SU-DHL-6 (cell line): ENCODE measurements at regions not wholly inside any gene's neighbourhood (a gene's known extent, or its start where the extent isn't known, plus 50 kb on each side); places are given as distances from the start of the nearest gene placed in this dataset.

Experiments used
- H2AFZ ChIP-seq: fragments of 200-600 bp; sonication (generic); 2 replicates; pipeline ENCODE4 v1.6.1; 2014; ENCODE audit warnings: low read depth, mild to moderate bottlenecking, moderate library complexity, mixed read lengths, antibody characterized with exemption, low read length; ENCODE audit not compliant: severe bottlenecking
- H3F3A ChIP-seq: fragments of 200-600 bp; shearing (Covaris generic); 2 replicates; pipeline ENCODE4 v1.6.0; 2016; ENCODE audit warnings: antibody characterized with exemption, mild to moderate bottlenecking; ENCODE audit not compliant: insufficient read depth
- H3K27ac ChIP-seq: fragments of 200-600 bp; sonication (generic); 2 replicates; pipeline ENCODE4 v1.5.1; 2016; ENCODE audit warnings: low read depth, mild to moderate bottlenecking, low read length, moderate library complexity, mixed read lengths
- H3K27me3 ChIP-seq: fragments of 200-600 bp; sonication (generic), shearing (Covaris generic); 2 replicates; pipeline ENCODE4 v1.6.0; 2014; ENCODE audit warnings: mild to moderate bottlenecking, low read length
- H3K36me3 ChIP-seq: fragments of 200-600 bp; sonication (generic); 2 replicates; pipeline ENCODE4 v1.6.1; 2014; ENCODE audit warnings: mild to moderate bottlenecking, low read length, mixed read lengths
- H3K4me2 ChIP-seq: fragments of 300-600, 200-600 bp; shearing (Covaris generic), sonication (generic); 2 replicates; pipeline ENCODE4 v1.6.0; 2014; ENCODE audit warnings: low read length, low read depth, mild to moderate bottlenecking; ENCODE audit not compliant: poor library complexity, severe bottlenecking
- H3K4me3 ChIP-seq: fragments of 200-600 bp; sonication (generic); 2 replicates; pipeline ENCODE4 v1.5.1; 2014; ENCODE audit warnings: antibody characterized with exemption, low read length, mild to moderate bottlenecking, mixed read lengths; ENCODE audit not compliant: insufficient read depth, poor library complexity, severe bottlenecking
- H3K79me2 ChIP-seq: fragments of 200-600 bp; sonication (generic); 2 replicates; pipeline ENCODE4 v1.6.1; 2014; ENCODE audit warnings: mild to moderate bottlenecking, low read length, moderate library complexity; ENCODE audit not compliant: insufficient read depth
- H3K9ac ChIP-seq: fragments of 200-600 bp; sonication (generic); 2 replicates; pipeline ENCODE4 v1.7.0; 2014; ENCODE audit warnings: mild to moderate bottlenecking, low read length
- H3K9me2 ChIP-seq: fragments of 200-600 bp; sonication (generic); replicated peaks from 2 replicates; pipeline ENCODE4 v1.6.1; 2014; ENCODE audit warnings: low read length; ENCODE audit not compliant: insufficient read depth
- H3K9me3 ChIP-seq: fragments of 200-600 bp; sonication (generic); 2 replicates; pipeline ENCODE4 v1.6.1; 2014; ENCODE audit warnings: low read length, mixed read lengths; ENCODE audit not compliant: insufficient read depth
- H4K20me1 ChIP-seq: fragments of 200-600 bp; sonication (generic); 2 replicates; pipeline ENCODE4 v1.6.1; 2014; ENCODE audit warnings: low read depth, mild to moderate bottlenecking, antibody characterized with exemption, low read length, moderate library complexity, mixed read lengths
- CTCF ChIP-seq: fragments of 200-600 bp; sonication (generic); IDR thresholded peaks from one replicate; pipeline ENCODE4 v1.5.1; 2017; ENCODE audit warnings: antibody characterized with exemption, mild to moderate bottlenecking, low read length, moderate library complexity; ENCODE audit not compliant: insufficient read depth, poor library complexity, severe bottlenecking
- EZH2phosphoT487 ChIP-seq: fragments of 200-600 bp; sonication (generic), shearing (Covaris generic); conservative IDR thresholded peaks from 2 replicates; pipeline ENCODE4 v1.6.1; 2018; ENCODE audit warnings: mild to moderate bottlenecking, antibody characterized with exemption, low read length, moderate library complexity, mixed read lengths

GRCh38 chr7:68434857-68435256 lies 1163.4 kb upstream of the AUTS2 start:
- Histone ChIP-seq H3K4me3 (no peak overlapping the region), H3K27me3 (no peaks in the 10 kb centered on the region), H3K9me2 (no peaks in the 10 kb centered on the region), H3K4me2 (no peak overlapping the region), H4K20me1 (no peaks in the 10 kb centered on the region), H3F3A (no peaks in the 10 kb centered on the region), H3K36me3 (no peaks in the 10 kb centered on the region), H3K79me2 (no peaks in the 10 kb centered on the region), H2AFZ (no peak overlapping the region), H3K9ac (no peak overlapping the region), H3K27ac (no peak overlapping the region), H3K9me3 (peaks cover 22% of the 10 kb centered on the region; the same call in 1 of the 2 replicates)
- TF ChIP-seq CTCF (no peak), EZH2phosphoT487 (no peak)

GRCh38 chr7:68438016-68438415 lies 1160.3 kb upstream of the AUTS2 start:
- H3K9me3 ChIP-seq, result peaks cover 22% of the 10 kb centered on the region; the same call in 1 of the 2 replicates
- H2AFZ ChIP-seq, result no peak overlapping the region
- TF ChIP-seq EZH2phosphoT487 (no peak), CTCF (no peak)
- no peaks in the 10 kb centered on the region for H3K79me2 ChIP-seq
- no peak overlapping the region for H3K4me2 ChIP-seq
- no peaks in the 10 kb centered on the region for H3F3A ChIP-seq
- no peak overlapping the region for H3K27ac ChIP-seq
- H3K4me3 ChIP-seq, result no peak overlapping the region
- no peak overlapping the region for H3K9ac ChIP-seq
- no peaks in the 10 kb centered on the region for H3K9me2 ChIP-seq
- H4K20me1 ChIP-seq, result no peaks in the 10 kb centered on the region
- no peaks in the 10 kb centered on the region for H3K36me3 ChIP-seq
- no peaks in the 10 kb centered on the region for H3K27me3 ChIP-seq

GRCh38 chr7:68438811-68439210 lies 1159.5 kb upstream of the AUTS2 start:
- H3F3A ChIP-seq, result no peaks in the 10 kb centered on the region
- no peaks in the 10 kb centered on the region for H3K9me2 ChIP-seq
- H3K9me3 ChIP-seq, result peaks cover 22% of the 10 kb centered on the region; the same call in 1 of the 2 replicates
- H2AFZ ChIP-seq, result no peak overlapping the region
- H4K20me1 ChIP-seq, result no peaks in the 10 kb centered on the region
- no peak for TF ChIP-seq EZH2phosphoT487
- no peak for TF ChIP-seq CTCF
- H3K9ac ChIP-seq, result no peak overlapping the region
- H3K36me3 ChIP-seq, result no peaks in the 10 kb centered on the region
- no peaks in the 10 kb centered on the region for H3K79me2 ChIP-seq
- no peaks in the 10 kb centered on the region for H3K27me3 ChIP-seq
- H3K27ac ChIP-seq, result no peak overlapping the region
- H3K4me3 ChIP-seq, result no peak overlapping the region
- no peak overlapping the region for H3K4me2 ChIP-seq

- Histone ChIP-seq H3K9me2 (0 out of 2 replicates have a peak, but pooled peaks cover 3% of the 10 kb centered on the region), H2AFZ (no peak overlapping the region), H3K4me3 (no peak overlapping the region), H3K4me2 (no peak overlapping the region), H3K79me2 (no peaks in the 10 kb centered on the region), H3K9ac (no peak overlapping the region), H3K27me3 (no peaks in the 10 kb centered on the region), H3K36me3 (no peaks in the 10 kb centered on the region), H3K27ac (no peak overlapping the region), H3F3A (no peaks in the 10 kb centered on the region), H4K20me1 (no peaks in the 10 kb centered on the region), H3K9me3 (peaks cover 22% of the 10 kb centered on the region; the same call in 1 of the 2 replicates)
- no peak for TF ChIP-seq CTCF
- TF ChIP-seq EZH2phosphoT487, result no peak
Observed at GRCh38 chr7:68439897-68440296, 1158.4 kb upstream of the AUTS2 start.
